Esophagus muscularis mucosa (tissue), 4 donors: ENCODE measurements at regions not wholly inside any gene's neighbourhood (a gene's known extent, or its start where the extent isn't known, plus 50 kb on each side); places are given as distances from the start of the nearest gene placed in this dataset.
"Not testable (repeated sequence)": the region's sequence is repeated elsewhere in the genome, so short reads cannot be mapped to it uniquely, and the experiment has no call there.

Experiments used
- DNase-seq: peaks from one replicate; pipeline ENCODE4 v3.0.0-alpha.2; 2017; ENCODE audit errors: extremely low spot score
- H3K27ac ChIP-seq, 4 donors: fragments of 200-600 bp; sonication (generic); replicated peaks in 1 of 4; 1 replicate in 3 of 4; 2 replicates in 1 of 4; pipeline ENCODE4 v1.5.1; 2016 to 2019; ENCODE audit warnings: mild to moderate bottlenecking in 1 of 4
- H3K27me3 ChIP-seq, 4 donors: fragments of 200-600 bp; sonication (generic); one replicate each; pipeline versions ENCODE4 v1.5.1 to v1.6.0; 2016 to 2019
- H3K36me3 ChIP-seq, 4 donors: fragments of 200-600 bp; sonication (generic); one replicate each; pipeline ENCODE4 v1.5.1; 2016 to 2019
- H3K4me1 ChIP-seq, 4 donors: fragments of 200-600 bp; sonication (generic); one replicate each; pipeline ENCODE4 v1.5.1; 2016 to 2019
- H3K4me3 ChIP-seq, 4 donors: fragments of 200-600 bp; sonication (generic); 1 replicate in 2 of 4; 2 replicates in 2 of 4; pipeline ENCODE4 v1.5.1; 2016 to 2019; ENCODE audit warnings: mild to moderate bottlenecking in 4 of 4, moderate library complexity in 1 of 4
- H3K9me3 ChIP-seq, 4 donors: fragments of 200-600 bp; sonication (generic); 1 replicate in 3 of 4; 2 replicates in 1 of 4; pipeline ENCODE4 v1.5.1; 2016 to 2019
- CTCF ChIP-seq, 3 experiments: fragments of 200-600 bp in 2 of 3; fragments of 450-650 bp in 1 of 3; sonication (generic) in 2 of 3; IDR thresholded peaks; one replicate each; pipeline ENCODE4 v1.5.1; 2017 to 2019; ENCODE audit warnings: antibody characterized with exemption in 3 of 3, mild to moderate bottlenecking in 2 of 3, moderate library complexity in 1 of 3
- EP300 ChIP-seq: sonication (generic); formaldehyde crosslinking; IDR thresholded peaks from one replicate; pipeline ENCODE4 v1.6.1; 2017; ENCODE audit warnings: antibody characterized with exemption
- POLR2A ChIP-seq: fragments of 450-650 bp; IDR thresholded peaks from one replicate; pipeline ENCODE4 v1.6.1; 2017; ENCODE audit warnings: antibody characterized with exemption, moderate library complexity, mild to moderate bottlenecking, low read depth
- POLR2AphosphoS5 ChIP-seq, 2 donors: sonication (generic); formaldehyde crosslinking; IDR thresholded peaks; one replicate each; pipeline ENCODE4 v1.6.1; 2017; ENCODE audit warnings: antibody characterized with exemption in 2 of 2
- WGBS: methylation state at CpG from one replicate; pipeline ENCODE4 v1.1.5; 2018; 5-methylcytosine and 5-hydroxymethylcytosine counted together
- intact Hi-C: fragments of 100-400 bp; cut with DNase I; formaldehyde crosslinking; loops from one replicate; pipeline ENCODE4 v1.15.1; 2023

DNA sequence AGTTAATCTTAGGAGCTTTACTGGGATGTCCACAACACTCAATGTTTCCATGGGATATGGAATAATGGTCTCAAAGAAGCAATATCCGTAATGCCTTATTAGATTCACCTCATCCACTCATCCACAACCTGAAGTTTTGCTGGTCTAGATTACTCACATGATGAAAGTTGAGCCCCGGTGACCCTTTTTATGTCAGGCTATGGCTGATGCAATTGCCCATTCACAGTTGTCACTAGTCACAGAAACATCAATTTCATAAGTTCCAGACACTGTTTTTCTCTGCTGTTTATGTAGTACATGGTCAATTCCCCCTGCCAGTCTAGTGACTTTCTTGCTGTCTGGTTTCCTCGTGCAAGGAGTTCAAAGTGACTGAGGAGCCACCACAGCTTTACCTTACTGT, 491.2 kb upstream of the ATXN8OS start:
- intact Hi-C loops, result no loop called here
- 75% methylated on average over 3 of the region's 3 CpGs for WGBS
- H3K36me3 ChIP-seq, result no peaks in the 10 kb centered on the region
- no peaks in the 10 kb centered on the region for H3K9me3 ChIP-seq
- no peak overlapping the region for H3K27ac ChIP-seq
- no peaks in the 10 kb centered on the region for H3K4me1 ChIP-seq
- no peaks in the 10 kb centered on the region for H3K27me3 ChIP-seq
- no peak overlapping the region for H3K4me3 ChIP-seq
- no peak for DNase-seq
- TF ChIP-seq POLR2A, result no peak
- no peak for TF ChIP-seq POLR2AphosphoS5 (IDR thresholded peaks at IDR 0.05)
- no peak for TF ChIP-seq EP300
- TF ChIP-seq CTCF (IDR thresholded peaks at IDR 0.05), result no peak

GRCh38 chr13:69615055-69615454, 492.6 kb upstream of the ATXN8OS start:
- not testable (repeated sequence) for DNase-seq
- 88% methylated on average over 6 of the region's 8 CpGs for WGBS

GRCh38 chr13:69604698-69605097, 502.9 kb upstream of the ATXN8OS start:
- no peaks in the 10 kb centered on the region for H3K36me3 ChIP-seq
- H3K27me3 ChIP-seq, result no peaks in the 10 kb centered on the region
- DNase-seq, result no peak
- H3K4me3 ChIP-seq, result no peak overlapping the region
- H3K4me1 ChIP-seq, result no peaks in the 10 kb centered on the region
- WGBS, result 100% methylated on average over 1 of the region's 1 CpG
- no peaks in the 10 kb centered on the region for H3K9me3 ChIP-seq
- TF ChIP-seq CTCF (IDR thresholded peaks at IDR 0.05) (no peak), EP300 (no peak), POLR2AphosphoS5 (IDR thresholded peaks at IDR 0.05) (no peak), POLR2A (no peak)
- intact Hi-C loops, result no loop called here
- H3K27ac ChIP-seq, result no peak overlapping the region

More at GRCh38 chr13:69615055-69615454, 492.6 kb upstream of the ATXN8OS start:
- H3K9me3 ChIP-seq, intact Hi-C loops, H3K27me3 ChIP-seq, H3K4me3 ChIP-seq, H3K4me1 ChIP-seq, H3K27ac ChIP-seq, H3K36me3 ChIP-seq: not testable (repeated sequence)

GRCh38 chr13:69603144-69603853, 504.3 kb upstream of the ATXN8OS start:
- DNase-seq, result no peak
- intact Hi-C loops, result no loop called here
- Histone ChIP-seq H3K4me3 (no peak overlapping the region), H3K27ac (no peak overlapping the region), H3K27me3 (no peaks in the 10 kb centered on the region), H3K9me3 (no peaks in the 10 kb centered on the region), H3K36me3 (no peaks in the 10 kb centered on the region), H3K4me1 (no peaks in the 10 kb centered on the region)
- 89% methylated on average over 3 of the region's 3 CpGs for WGBS
- TF ChIP-seq CTCF (IDR thresholded peaks at IDR 0.05), result no peak

DNA sequence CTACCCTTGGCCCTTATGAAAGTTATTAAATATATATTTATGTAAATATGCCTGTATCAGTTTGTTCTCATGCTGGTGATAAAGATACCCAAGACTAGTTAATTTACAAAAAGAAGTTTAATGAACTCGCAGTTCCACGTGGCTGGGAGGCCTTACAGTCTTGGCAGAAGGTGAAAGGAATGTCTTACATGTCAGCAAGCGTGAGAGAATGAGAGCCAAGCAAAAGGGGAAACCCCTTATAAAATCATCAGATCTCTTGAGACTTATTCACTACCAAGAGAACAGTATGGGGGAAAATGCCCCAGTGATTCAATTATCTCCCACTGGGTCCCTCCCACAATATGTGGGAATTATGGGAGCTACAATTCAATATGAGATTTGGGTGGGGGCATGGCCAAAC, 506.0 kb upstream of the ATXN8OS start:
- WGBS, result 45% methylated on average over 3 of the region's 3 CpGs

More for the DNA sequence above, 506.0 kb upstream of the ATXN8OS start:
- H3K4me3 ChIP-seq, result no peak overlapping the region
- H3K27ac ChIP-seq, result no peak overlapping the region
- intact Hi-C loops, result no loop called here
- TF ChIP-seq CTCF (IDR thresholded peaks at IDR 0.05) (no peak), POLR2A (no peak), EP300 (no peak), POLR2AphosphoS5 (IDR thresholded peaks at IDR 0.05) (no peak)
- DNase-seq, result no peak
- H3K4me1 ChIP-seq, result no peaks in the 10 kb centered on the region
- H3K27me3 ChIP-seq, result no peaks in the 10 kb centered on the region
- no peaks in the 10 kb centered on the region for H3K36me3 ChIP-seq
- no peaks in the 10 kb centered on the region for H3K9me3 ChIP-seq
